HG02763 (cell line): ENCODE measurements at regions not wholly inside any gene's neighbourhood (a gene's known extent, or its start where the extent isn't known, plus 50 kb on each side); places are given as distances from the start of the nearest gene placed in this dataset.

Experiments used
- ATAC-seq: cut with Tn5 transposase; IDR thresholded peaks from one replicate; pipeline ENCODE4 v1.9.1; 2021; ENCODE audit warnings: mild to moderate bottlenecking, moderate library complexity; ENCODE audit not compliant: unreplicated experiment

DNA sequence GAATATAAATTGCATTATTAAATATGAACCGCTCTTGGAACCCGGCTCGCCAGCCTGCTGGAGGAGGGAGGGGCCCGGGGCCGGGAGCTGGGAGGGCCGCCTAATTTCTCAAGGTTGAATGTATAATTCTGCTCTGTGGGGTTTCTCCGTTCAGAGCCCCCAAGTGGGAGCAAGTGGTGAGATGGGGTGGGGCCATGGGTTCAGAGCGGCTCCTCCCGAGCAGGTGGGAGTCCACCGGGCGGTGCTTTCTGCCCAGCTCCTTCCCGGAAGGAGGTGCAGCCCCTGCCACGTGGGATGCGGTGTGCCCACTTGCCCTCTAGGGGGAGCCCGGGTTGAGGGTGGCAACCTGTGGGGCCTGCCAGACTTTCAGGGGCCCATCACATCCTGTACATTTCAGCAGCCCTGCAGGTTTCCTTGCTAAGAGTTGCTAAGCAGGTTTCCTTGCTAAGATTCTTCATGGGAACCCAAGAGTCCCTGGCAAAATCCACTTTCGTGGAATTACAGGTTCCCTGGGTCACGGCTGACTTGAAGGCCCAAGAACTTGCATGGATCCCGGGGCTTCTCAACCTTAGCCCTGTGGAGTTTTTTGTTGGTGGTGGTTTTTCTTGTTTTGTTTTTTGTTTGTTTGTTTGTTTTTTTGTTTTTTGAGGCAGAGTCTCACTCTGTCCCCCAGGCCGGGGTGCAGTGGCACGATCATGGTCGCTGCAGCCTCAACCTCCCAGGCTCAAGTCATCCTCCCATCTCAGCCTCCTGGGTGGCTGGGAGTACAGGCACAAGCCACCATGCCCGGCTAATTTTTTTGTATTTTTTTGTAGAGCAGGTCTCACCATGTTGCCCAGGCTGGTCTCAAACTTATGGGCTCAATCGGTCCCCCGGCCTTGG lies 196.7 kb upstream of the GSE1 start:
- ATAC-seq, result no peak

GRCh38 chr16:85417156-85417860 lies 195.8 kb upstream of the GSE1 start:
- ATAC-seq, result no peak

- no peak for ATAC-seq
Observed at GRCh38 chr16:85418978-85419491, 194.1 kb upstream of the GSE1 start.

GRCh38 chr16:85419503-85420408 lies 193.4 kb upstream of the GSE1 start:
- no peak for ATAC-seq

DNA sequence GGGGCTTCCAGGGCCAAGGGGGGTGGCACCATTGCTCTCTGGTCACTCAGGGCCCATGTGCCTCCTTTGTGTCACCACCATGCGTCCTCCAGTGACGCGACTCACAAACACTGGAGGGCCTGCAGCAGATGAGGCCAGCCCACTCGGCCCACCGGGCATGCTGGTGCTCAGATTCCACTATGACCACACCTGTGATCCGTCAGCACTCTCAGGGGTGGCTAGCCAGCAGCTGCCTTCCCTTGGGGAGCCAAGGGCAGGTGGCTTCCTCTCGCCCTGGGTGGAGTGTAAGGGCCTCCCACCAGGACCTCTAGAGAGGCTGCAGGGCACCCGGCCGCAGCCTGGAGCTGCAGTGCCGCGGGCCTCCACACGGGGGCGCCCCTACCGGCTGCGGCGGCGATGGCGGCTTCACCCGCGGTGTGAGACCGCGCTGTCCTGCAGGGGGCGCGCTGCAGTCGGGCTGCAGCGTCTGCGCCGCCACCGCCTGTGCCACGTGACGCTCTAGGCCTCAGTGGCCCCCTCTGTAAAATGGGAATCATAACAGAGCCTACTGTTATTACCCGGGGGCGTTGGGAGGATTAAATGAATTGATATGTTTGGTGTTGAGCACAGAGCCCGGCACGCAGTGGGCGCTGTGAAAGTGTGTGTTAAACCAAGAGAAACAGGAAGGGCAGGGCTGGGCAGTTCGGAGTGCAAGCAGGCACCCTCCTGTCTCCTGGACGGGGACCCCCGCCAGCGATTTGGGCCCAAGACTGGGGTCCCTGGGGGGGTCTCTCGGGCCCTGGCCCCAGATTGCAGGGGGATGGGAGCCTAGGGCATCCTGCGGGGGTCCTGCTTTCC lies 192.4 kb upstream of the GSE1 start:
- no peak for ATAC-seq

DNA sequence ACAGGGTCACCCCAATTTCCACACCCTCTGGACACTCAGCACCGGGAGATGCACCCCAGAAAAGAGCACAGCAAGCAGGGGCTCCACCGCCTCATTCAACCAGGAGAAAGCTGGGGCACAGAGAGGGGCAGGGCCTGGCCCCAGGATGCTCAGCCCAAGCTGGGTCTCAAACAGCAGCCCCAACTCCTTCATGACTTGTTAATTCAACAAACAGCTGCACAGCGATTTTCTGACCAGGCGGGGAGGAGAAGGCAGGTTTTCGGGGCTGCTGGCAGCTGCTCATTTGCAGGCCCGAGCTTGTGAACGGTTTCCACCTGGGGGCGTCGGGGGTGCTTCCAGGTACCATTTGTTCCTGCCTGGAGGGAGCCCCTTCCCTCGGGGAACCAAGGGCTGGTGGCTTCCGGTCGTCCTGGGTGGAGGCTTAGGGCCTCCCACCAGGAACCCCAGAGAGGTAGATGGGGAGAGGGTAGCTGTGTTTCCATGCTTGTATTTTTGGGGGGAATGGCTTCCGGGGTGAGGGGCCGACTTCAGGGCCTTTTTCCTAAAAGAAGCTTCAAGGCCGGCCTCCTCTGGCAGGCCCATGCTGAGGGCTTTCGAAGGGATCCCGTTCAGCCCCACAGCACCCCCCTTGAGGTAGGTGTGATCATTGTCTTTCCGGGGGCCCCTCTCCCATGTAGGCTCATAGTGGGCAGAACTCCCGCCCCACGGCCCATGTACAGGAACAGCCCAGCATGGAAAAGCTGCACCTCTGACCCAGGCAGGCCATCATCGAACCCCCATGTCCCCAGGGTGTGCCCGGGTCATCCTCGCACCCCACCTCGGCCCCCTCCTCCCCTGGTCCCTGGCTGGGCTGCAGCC lies 191.6 kb upstream of the GSE1 start:
- no peak for ATAC-seq

DNA sequence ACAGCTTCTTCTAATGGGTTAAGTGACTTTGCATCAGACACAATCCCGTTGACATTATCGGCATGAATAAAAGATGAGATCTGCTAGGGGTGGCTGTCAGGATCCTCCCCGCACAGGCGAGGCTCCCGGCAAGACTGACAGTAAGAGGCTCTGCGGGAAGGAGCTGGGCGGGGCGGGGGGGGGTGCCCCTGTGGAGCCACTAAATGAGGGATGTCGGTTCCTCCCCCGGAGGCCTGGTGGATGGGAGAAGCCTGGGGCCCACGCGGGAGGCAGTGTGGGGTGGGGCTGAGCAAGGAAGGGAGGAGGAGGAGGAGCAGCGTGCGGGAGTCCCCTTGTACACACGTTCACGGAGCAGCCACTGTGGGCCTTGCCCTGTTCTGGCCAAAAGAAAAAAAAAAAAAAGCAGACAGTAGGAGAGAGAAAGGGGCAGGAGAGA lies 190.9 kb upstream of the GSE1 start:
- ATAC-seq, result no peak

- no peak for ATAC-seq
Observed at GRCh38 chr16:85422632-85423550, 190.2 kb upstream of the GSE1 start.

DNA sequence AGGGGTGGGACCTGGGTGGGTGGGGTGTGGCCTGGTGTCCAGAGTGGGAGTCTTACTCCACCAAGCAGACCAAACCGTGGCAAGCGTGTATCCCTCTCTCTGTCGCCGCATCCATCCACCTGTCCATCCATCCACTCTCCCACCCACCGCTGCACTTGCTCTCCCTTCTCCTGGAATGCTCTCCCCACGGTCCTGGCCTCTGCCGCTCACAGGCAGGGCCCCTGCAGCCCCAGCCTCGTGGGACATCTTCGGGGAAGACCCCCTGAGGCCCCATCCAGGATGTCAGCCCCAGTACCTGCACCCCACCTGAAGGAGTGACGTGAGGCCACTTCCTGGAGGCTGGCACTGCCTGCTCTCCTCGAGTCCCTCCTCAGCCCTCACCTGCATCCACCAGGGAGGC lies 189.5 kb upstream of the GSE1 start:
- ATAC-seq, result no peak

- ATAC-seq, result no peak
Observed at GRCh38 chr16:85424260-85425073, 188.7 kb upstream of the GSE1 start.

- no peak for ATAC-seq
Observed at GRCh38 chr16:85425074-85425662, 188.0 kb upstream of the GSE1 start.

DNA sequence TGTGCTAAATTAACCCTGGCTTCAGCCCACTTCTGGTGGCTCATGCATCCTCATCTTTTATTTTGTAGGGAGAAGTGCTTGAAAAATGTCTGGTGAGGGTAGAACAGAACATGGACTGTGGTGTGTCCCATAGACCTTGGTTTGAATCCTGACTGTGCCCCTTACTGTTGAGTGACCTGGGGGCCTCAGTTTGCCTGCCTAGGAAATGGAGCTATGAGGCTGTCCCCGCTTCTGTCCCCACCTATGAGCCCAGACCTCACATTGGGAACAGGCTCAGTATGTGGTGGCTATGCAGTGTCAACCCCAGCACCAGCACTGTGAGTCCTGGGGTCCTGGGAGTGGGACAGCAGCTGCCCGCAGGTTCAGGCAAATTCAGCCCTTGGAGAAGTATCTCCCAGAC lies 186.3 kb upstream of the GSE1 start:
- no peak for ATAC-seq

DNA sequence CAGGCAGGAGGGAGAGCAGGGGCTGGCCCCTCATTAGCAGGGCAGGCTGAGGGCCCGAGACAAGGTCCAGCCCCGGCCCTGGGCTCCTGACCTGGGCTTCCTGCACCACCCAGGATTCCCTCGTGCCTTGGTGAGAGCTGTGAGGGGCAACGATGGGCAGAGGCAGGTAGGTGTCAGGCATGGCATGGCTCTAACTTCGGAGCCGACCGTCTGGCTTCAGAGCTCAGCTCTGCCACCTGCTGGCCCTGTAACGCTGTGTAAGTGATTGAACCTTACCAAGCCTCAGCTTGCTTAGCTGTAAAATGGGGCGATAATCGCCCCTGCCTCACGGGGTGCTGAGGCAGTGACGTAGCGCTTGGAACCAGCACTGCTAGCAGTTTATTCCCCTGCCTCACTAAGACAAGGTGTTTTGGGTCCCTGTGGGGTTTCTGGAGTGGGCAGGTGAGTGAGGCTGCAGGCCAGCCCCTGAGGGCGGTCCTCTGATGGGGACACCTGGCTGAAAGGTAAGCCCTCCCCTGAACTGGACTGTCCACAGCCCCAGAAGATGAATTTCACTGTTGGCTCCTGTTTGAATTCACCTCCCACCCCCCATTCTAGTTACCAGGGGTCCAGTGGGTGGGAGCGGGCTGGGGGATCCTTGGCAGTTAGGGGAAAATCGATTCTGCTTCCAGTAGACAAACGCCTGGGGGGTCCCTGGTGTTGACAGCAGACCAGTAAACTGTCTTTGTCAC lies 184.8 kb upstream of the GSE1 start:
- no peak for ATAC-seq

- no peak for ATAC-seq
Observed at GRCh38 chr16:85428899-85429775, 184.0 kb upstream of the GSE1 start.
